ENCODE measurements at regions not wholly inside any gene's neighbourhood (a gene's known extent, or its start where the extent isn't known, plus 50 kb on each side); places are given as distances from the start of the nearest gene placed in this dataset.

DNA sequence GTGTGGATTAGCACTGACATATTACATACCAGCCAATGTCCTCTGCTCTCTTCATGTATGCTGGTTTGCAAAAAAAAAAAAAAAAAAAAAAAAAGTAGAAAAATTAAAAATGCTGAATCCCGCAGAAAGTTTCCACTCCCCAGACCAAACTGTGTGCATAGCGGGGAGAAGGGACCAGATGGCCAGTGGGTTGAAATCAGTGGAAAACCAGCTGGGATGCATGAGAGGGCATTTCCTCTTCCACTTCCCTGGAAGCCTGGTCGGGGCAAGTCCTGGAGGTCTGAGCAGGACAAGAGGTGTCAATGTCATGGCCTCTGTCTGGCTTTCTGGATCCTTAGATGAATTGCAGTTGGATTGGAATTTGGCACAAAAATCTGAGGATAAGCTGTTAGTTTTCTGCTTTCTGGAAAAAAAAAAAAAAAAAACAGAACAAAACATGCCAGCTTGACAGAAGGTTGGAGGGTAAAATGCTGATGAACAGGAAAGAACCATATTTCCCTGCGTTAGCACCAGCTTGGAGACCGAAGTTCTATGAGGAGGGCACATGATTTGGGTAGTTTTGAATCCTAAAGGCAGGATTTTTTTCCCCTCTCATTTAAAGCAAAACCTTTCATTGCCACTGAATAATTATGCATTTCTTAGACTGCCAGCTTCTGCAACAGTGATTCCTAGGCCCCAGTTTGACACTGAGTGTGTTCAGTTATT lies 941.5 kb upstream of the EEF2KMT start:
- TF ChIP-seq, protein P1, sequence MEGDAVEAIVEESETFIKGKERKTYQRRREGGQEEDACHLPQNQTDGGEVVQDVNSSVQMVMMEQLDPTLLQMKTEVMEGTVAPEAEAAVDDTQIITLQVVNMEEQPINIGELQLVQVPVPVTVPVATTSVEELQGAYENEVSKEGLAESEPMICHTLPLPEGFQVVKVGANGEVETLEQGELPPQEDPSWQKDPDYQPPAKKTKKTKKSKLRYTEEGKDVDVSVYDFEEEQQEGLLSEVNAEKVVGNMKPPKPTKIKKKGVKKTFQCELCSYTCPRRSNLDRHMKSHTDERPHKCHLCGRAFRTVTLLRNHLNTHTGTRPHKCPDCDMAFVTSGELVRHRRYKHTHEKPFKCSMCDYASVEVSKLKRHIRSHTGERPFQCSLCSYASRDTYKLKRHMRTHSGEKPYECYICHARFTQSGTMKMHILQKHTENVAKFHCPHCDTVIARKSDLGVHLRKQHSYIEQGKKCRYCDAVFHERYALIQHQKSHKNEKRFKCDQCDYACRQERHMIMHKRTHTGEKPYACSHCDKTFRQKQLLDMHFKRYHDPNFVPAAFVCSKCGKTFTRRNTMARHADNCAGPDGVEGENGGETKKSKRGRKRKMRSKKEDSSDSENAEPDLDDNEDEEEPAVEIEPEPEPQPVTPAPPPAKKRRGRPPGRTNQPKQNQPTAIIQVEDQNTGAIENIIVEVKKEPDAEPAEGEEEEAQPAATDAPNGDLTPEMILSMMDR (IDR thresholded peaks at IDR 0.05; ENCODE audit: control extremely low read depth, extremely low read depth, low read depth, missing control alignments): no peak
- CTCF ChIA-PET: no interaction called here
- POLR2A ChIA-PET: no interaction called here
- no peak for DNase-seq (ENCODE audit: extremely low spot score)

DNA sequence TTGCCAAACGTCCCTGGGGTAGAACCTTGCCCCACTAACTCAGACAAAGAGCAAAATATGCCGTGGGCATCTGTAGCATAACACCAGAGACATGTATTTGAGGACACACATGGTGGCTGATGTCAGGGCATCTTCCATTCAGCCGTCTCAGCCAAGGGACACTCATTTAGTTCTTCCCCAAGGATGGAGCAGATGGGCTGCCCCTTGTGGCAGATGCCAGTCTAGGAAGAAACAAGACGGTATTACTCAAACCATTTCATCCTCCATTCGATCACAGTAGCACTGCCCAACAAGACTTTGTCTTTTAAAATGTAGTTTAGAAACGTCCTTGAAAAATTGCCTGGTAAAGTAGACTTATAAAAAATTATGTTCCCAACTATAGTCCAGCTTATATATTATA lies 937.6 kb upstream of the EEF2KMT start:
- TF ChIP-seq, protein P1 (IDR thresholded peaks at IDR 0.05; ENCODE audit: control extremely low read depth, extremely low read depth, low read depth, missing control alignments): no peak
- CTCF ChIA-PET: no interaction called here
- POLR2A ChIA-PET: no interaction called here
- DNase-seq (ENCODE audit: extremely low spot score): no peak

DNA sequence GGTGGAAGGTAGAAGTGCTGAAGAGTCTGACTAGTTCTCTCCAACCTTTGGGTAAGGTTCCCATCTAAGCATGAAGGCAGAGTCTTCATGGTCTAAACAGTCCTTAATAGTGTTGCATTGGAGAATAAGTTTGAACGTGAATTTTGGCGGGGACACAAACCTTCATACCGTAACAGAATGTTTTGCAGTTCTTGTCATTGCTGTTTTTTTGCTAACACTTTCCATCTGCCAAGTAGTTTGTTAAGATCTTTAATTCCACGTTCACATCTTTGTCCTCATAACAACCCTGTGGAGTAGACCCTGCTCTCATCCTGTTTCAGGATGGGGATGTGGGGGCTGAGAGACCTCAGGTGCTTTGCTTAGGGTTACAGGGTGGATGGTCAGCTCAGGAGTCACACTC lies 936.9 kb upstream of the EEF2KMT start:
- CTCF ChIA-PET: no interaction called here
- TF ChIP-seq, protein P1 (IDR thresholded peaks at IDR 0.05; ENCODE audit: control extremely low read depth, extremely low read depth, low read depth, missing control alignments): no peak
- DNase-seq (ENCODE audit: extremely low spot score): no peak
- POLR2A ChIA-PET: no interaction called here

DNA sequence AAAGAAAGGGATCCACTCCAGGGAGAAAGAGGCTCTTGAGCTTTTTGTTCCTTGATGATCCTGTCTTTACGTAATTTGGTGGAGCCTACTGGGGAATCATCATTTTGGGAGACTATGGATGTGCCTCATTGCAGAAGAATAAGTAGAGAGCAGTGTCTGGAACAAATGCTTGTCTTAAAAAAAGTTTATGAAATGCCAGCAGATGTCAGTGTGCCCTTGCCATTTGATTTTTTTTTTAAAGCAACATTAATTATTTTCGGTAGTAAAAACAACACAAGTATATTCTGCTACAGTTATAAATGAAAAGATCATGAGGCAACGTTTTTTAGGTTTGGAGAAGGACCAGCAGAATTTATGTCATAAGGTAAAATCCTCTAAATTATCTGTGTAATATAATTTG lies 934.8 kb upstream of the EEF2KMT start:
- no peak for DNase-seq (ENCODE audit: extremely low spot score)
- POLR2A ChIA-PET: no interaction called here
- TF ChIP-seq, protein P1 (IDR thresholded peaks at IDR 0.05; ENCODE audit: control extremely low read depth, extremely low read depth, low read depth, missing control alignments): no peak
- CTCF ChIA-PET: no interaction called here

DNA sequence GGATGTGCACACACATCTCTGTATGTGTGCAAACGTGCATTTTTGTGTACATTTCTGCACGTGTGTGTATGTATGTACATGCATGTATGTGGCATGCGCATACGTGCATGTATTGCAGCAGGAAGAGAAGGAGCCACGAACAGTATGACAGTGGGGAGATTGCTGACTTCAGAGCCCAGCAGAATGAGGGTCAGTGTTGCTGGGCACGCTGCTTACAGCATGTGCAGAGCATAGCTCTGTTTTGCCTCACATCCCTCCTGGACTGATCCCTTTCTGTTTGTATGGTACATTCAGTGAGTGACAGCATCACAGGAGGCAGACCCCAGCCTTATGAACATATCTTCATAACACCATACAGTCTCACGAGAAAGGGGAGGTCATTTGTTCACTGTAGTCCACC lies 934.0 kb upstream of the EEF2KMT start:
- DNase-seq (ENCODE audit: extremely low spot score): no peak
- CTCF ChIA-PET: no interaction called here
- TF ChIP-seq, protein P1 (IDR thresholded peaks at IDR 0.05; ENCODE audit: control extremely low read depth, extremely low read depth, low read depth, missing control alignments): no peak
- POLR2A ChIA-PET: no interaction called here

DNA sequence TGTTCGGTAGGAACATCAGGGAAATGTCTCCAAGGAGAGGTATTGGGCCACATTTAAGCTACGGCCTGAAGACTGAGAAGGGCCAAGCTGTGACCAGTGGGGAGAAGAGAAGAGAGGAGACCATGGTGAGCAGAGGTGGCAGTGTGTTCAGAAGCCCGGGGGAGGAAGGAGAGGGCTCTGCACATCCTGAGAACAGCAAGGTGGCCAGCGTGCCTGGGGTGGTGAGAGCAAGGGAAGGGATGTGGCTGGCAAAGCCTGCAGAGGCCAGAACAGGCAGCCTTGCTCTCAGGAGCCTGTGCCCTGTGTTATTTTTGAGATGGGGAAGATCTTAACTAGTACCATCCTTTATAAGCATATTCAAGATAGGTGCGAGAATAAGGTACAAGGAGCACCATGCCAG lies 933.5 kb upstream of the EEF2KMT start:
- TF ChIP-seq, protein P1 (IDR thresholded peaks at IDR 0.05; ENCODE audit: control extremely low read depth, extremely low read depth, low read depth, missing control alignments): no peak
- CTCF ChIA-PET: no interaction called here
- no peak for DNase-seq (ENCODE audit: extremely low spot score)
- POLR2A ChIA-PET: no interaction called here

DNA sequence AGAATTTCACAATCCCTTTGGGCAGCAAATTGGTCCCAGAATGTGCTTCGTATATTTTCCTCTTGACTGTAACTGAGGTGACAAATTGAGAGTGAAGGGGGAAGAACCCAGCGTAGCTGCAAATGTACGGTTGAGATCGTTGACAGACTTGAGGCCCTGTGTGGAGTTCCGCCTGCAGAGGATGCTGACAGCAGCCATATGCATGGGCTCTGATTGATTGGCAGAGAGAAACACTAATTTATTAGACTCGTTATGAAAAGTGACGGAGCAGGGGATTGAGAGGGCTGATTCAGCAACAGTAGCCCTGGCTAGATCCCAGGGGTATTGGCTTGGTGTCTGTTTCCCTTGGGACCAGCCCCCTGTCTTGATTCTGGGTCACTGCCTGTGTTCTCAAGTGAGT lies 930.1 kb upstream of the EEF2KMT start:
- CTCF ChIA-PET: no interaction called here

More for the DNA sequence above, 930.1 kb upstream of the EEF2KMT start:
- TF ChIP-seq, protein P1 (IDR thresholded peaks at IDR 0.05; ENCODE audit: control extremely low read depth, extremely low read depth, low read depth, missing control alignments): no peak
- POLR2A ChIA-PET: no interaction called here
- DNase-seq (ENCODE audit: extremely low spot score): no peak
